T-helper 17 cell (primary cell): ENCODE measurements at regions not wholly inside any gene's neighbourhood (a gene's known extent, or its start where the extent isn't known, plus 50 kb on each side); places are given as distances from the start of the nearest gene placed in this dataset.

ENCODE experiments used
- ATAC-seq: fragments of 150-1000 bp; cut with Tn5 transposase; 2 replicates; pipeline ENCODE4 v1.10.0; 2021; ENCODE audit warnings: mild to moderate bottlenecking, moderate library complexity
- DNase-seq, 3 donors: peaks; one replicate each; pipeline versions ENCODE4 v3.0.0 to v3.0.0-alpha.2; 2020 to 2021
- H3K9me3 ChIP-seq: one replicate; pipeline ENCODE4 v1.7.0; 2013; ENCODE audit warnings: low read length, mild to moderate bottlenecking; ENCODE audit not compliant: control insufficient read depth, poor library complexity, severe bottlenecking
- H3K27ac Mint-ChIP-seq: one replicate; pipeline ENCODE4 v1.8.0; 2022; ENCODE audit warnings: mild to moderate bottlenecking, moderate library complexity, mixed read lengths
- H3K27me3 Mint-ChIP-seq: one replicate; pipeline ENCODE4 v1.8.0; 2022; ENCODE audit warnings: mixed read lengths
- H3K36me3 Mint-ChIP-seq: one replicate; pipeline ENCODE4 v1.8.0; 2022; ENCODE audit warnings: low read depth, mixed read lengths
- H3K4me1 Mint-ChIP-seq: one replicate; pipeline ENCODE4 v1.8.0; 2022; ENCODE audit warnings: mild to moderate bottlenecking, mixed read lengths
- H3K4me3 Mint-ChIP-seq: one replicate; pipeline ENCODE4 v1.8.0; 2022; ENCODE audit warnings: mild to moderate bottlenecking, moderate library complexity, mixed read lengths

DNA sequence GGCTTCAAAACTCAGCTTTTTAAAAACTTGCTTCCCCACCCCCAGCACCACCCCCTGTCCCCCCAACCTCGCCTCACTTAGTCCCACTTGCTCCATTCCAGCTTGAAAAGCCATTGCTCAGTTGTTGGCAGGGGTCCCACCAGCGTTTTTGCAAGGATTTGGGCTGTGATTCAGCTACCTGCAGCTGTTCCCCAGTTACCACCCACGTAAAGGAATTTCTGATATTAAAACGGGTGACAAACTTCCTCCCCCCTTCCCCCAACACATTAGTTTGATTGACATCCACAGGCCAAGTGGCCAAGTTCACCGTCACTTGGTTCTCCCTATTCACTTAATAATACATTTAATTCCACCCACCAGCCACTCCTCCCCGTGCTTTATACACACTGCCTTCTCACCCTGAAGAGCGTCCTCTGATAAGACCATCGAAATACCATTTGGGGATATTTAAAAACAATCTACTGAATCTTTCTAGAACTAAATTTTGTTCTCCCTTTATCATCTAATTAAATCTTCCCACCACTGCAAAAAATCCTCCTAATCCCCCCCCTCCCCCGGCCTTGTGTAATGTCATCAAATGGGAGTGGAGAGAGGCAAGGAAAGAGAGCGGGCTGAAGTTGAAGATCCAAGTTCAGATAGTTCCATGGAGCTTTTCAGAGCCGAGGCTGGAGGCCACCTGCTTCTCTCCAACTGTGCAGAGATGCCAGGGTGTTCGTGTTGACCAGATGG lies 55.1 kb downstream of the SOX9 start:
- peaks cover 6% of the 10 kb centered on the region for H3K27me3 Mint-ChIP-seq
- no peaks in the 10 kb centered on the region for H3K36me3 Mint-ChIP-seq
- H3K9me3 ChIP-seq = no peaks in the 10 kb centered on the region
- ATAC-seq (no peak), DNase-seq (no peak)
- H3K4me3 Mint-ChIP-seq = no peak overlapping the region
- no peak overlapping the region for H3K27ac Mint-ChIP-seq
- peaks cover 2% of the 10 kb centered on the region for H3K4me1 Mint-ChIP-seq

- Mint-ChIP-seq H3K4me1 (no peaks in the 10 kb centered on the region), H3K27ac (no peak overlapping the region), H3K36me3 (no peaks in the 10 kb centered on the region), H3K4me3 (no peak overlapping the region), H3K27me3 (peaks cover under 1% of the 10 kb centered on the region)
- ATAC-seq (no peak), DNase-seq (no peak)
- H3K9me3 ChIP-seq = no peaks in the 10 kb centered on the region
Observed at GRCh38 chr17:72176516-72176851, 55.7 kb downstream of the SOX9 start.

DNA sequence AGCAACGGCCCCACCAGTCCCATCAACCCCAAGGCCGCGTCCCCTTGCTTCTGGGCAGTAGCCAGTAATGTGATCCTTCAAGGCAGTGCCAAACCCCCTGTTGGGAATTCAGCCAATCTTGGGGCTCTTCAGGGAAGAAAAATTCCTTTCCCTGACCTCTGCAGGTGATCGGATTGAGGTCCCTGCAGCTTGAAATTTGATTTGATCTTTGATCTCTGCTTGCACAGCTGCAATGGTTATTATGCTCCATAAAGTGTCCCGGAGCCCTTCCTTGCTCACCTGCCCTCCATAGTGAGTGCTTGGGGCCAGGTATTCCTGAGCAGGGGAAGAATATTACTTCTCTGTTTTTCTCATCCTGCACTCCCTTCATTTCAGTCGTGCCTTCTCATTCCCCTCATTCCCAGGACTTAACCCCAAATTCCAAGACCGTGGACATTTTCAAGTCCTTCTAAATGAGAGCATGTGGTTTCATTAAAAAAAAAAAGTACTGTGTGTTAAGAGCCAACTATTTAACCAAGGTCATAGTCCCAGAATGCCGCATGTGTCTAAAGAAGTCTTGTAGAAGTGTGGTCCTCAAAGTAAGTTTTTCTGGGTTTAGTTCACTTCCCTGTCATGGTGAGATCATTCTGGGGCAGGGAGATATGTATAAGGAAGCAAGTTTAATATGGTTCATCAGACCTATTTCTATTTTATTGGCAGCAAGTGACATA lies 56.3 kb downstream of the SOX9 start:
- DNase-seq (no peak), ATAC-seq (no peak)
- H3K27me3 Mint-ChIP-seq = no peaks in the 10 kb centered on the region
- no peak overlapping the region for H3K4me3 Mint-ChIP-seq
- H3K27ac Mint-ChIP-seq = no peak overlapping the region
- no peaks in the 10 kb centered on the region for H3K9me3 ChIP-seq
- H3K36me3 Mint-ChIP-seq = no peaks in the 10 kb centered on the region
- no peaks in the 10 kb centered on the region for H3K4me1 Mint-ChIP-seq

DNA sequence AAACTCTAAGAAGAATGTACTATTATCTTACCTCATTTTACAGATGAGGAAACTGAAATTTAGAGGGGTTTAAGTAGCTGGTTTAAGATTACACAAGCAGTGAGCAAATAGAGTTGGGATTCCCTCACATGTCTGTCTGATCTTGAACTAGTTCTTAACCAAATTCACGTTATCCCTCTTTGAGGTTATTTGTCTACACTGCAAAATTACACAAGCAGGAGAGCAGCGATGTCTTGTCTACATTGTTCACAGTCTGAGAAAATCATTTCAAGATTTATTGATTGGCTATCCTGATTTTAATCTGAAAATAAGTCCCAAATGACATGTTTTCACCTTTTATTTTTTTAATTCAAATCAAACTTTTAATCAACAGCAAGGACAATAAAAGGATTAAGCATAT lies 56.9 kb downstream of the SOX9 start:
- DNase-seq (no peak), ATAC-seq (no peak)
- no peaks in the 10 kb centered on the region for H3K9me3 ChIP-seq
- Mint-ChIP-seq H3K4me3 (no peak overlapping the region), H3K27me3 (no peaks in the 10 kb centered on the region), H3K4me1 (no peaks in the 10 kb centered on the region), H3K36me3 (no peaks in the 10 kb centered on the region), H3K27ac (no peak overlapping the region)

DNA sequence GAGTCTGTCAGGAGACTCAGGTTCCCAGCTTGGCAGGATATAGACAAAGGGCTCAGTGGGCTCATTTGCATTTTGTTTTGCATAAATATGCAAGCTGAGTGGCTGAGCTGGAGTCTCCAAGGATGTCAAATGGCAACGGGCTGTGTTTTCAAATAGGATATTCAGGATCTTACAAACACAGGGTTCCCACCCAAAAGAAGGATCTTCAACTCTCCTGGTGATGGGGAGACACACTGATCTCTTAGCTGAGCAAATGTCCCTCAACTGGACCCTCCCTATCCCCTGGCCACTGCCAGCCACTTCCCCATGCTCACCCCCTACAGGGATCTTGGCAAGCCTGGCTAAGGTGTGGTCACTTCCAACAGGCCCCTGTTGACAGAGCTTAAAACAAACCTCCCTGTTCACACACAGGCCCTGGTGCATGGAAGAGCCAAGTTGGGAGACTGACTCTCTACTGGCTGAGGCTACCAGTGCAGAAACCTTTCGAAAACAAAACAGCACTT lies 61.6 kb downstream of the SOX9 start:
- no peaks in the 10 kb centered on the region for H3K27me3 Mint-ChIP-seq
- H3K9me3 ChIP-seq = no peaks in the 10 kb centered on the region
- no peak overlapping the region for H3K27ac Mint-ChIP-seq
- H3K4me1 Mint-ChIP-seq = no peaks in the 10 kb centered on the region
- H3K36me3 Mint-ChIP-seq = no peaks in the 10 kb centered on the region
- ATAC-seq = no peak
- DNase-seq = no peak
- no peak overlapping the region for H3K4me3 Mint-ChIP-seq

GRCh38 chr17:72183194-72183685 lies 62.4 kb downstream of the SOX9 start:
- no peaks in the 10 kb centered on the region for H3K9me3 ChIP-seq
- H3K4me1 Mint-ChIP-seq = no peaks in the 10 kb centered on the region
- no peak overlapping the region for H3K4me3 Mint-ChIP-seq
- no peak overlapping the region for H3K27ac Mint-ChIP-seq
- H3K36me3 Mint-ChIP-seq = no peaks in the 10 kb centered on the region
- no peak for DNase-seq
- H3K27me3 Mint-ChIP-seq = no peaks in the 10 kb centered on the region
- ATAC-seq = no peak

DNA sequence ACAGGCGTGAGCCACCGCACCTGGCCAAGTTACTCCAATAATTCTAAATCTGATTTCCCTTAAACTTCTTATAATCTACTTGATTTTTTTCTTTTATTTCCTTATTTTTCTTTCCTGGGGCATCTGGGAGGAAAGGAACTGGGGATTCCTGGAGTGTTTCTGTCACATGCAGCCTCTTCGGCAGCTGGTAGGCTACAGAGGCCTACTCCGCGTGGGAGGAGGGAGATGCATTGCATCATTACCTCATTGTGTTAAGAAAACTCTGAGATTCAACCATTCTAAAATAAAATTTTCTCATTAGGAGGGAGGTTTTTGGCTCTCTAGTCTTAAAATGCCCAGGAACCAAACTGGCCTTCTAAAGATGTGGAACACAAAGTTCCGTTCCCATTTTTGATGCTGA lies 64.0 kb downstream of the SOX9 start:
- Mint-ChIP-seq H3K4me1 (no peaks in the 10 kb centered on the region), H3K27me3 (no peaks in the 10 kb centered on the region), H3K4me3 (no peak overlapping the region), H3K36me3 (no peaks in the 10 kb centered on the region), H3K27ac (no peak overlapping the region)
- DNase-seq (no peak), ATAC-seq (no peak)
- H3K9me3 ChIP-seq = no peaks in the 10 kb centered on the region

- Mint-ChIP-seq H3K27me3 (no peaks in the 10 kb centered on the region), H3K27ac (no peak overlapping the region), H3K36me3 (no peaks in the 10 kb centered on the region), H3K4me3 (no peak overlapping the region), H3K4me1 (no peaks in the 10 kb centered on the region)
- H3K9me3 ChIP-seq = no peaks in the 10 kb centered on the region
- DNase-seq (no peak), ATAC-seq (no peak)
Observed at GRCh38 chr17:72185564-72185963, 64.7 kb downstream of the SOX9 start.

DNA sequence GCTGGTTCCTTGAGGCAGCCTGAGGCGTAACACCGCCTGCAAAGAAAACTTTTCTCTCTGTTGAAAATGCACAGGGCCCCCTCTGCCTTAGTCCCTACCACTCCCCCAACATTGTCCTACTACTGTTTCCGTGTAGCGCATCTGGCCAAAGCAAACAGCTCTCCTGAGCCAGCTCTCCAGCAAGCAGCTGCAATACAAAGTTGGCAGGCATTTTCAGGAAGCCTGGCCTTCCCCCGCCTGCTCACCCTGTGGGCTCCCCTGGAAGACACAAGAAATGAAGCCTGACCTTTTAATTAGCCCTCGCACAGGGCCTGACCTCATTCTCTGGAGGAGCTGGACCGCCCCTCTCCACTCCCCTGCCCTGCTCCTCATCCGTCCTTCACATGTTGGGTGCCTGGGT lies 66.7 kb downstream of the SOX9 start:
- no peak overlapping the region for H3K4me3 Mint-ChIP-seq
- H3K27ac Mint-ChIP-seq = no peak overlapping the region
- ATAC-seq (no peak), DNase-seq (no peak)
- no peaks in the 10 kb centered on the region for H3K9me3 ChIP-seq
- H3K36me3 Mint-ChIP-seq = no peaks in the 10 kb centered on the region
- no peaks in the 10 kb centered on the region for H3K4me1 Mint-ChIP-seq
- no peaks in the 10 kb centered on the region for H3K27me3 Mint-ChIP-seq

DNA sequence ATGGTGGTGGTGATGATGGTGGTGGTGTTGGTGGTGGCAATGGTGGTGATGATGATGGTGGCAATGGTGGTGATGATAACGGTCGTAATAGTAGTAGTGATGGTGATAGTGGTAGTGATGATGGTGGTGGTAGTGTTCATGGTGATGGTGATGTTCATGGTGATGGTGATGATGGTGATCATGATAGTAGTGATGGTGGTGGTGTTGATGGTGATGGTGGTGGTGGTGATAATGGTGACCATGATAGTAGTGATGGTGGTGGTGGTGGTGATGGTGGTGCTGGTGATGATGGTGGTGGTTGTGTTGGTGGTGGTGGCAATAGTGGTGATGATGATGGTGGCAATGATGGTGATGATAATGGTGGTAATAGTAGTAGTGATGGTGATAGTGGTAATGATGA lies 68.0 kb downstream of the SOX9 start:
- H3K36me3 Mint-ChIP-seq = no peaks in the 10 kb centered on the region
- no peaks in the 10 kb centered on the region for H3K9me3 ChIP-seq
- ATAC-seq = no peak
- DNase-seq = no peak
- H3K27me3 Mint-ChIP-seq = no peaks in the 10 kb centered on the region
- no peak overlapping the region for H3K4me3 Mint-ChIP-seq
- no peak overlapping the region for H3K27ac Mint-ChIP-seq
- H3K4me1 Mint-ChIP-seq = no peaks in the 10 kb centered on the region

DNA sequence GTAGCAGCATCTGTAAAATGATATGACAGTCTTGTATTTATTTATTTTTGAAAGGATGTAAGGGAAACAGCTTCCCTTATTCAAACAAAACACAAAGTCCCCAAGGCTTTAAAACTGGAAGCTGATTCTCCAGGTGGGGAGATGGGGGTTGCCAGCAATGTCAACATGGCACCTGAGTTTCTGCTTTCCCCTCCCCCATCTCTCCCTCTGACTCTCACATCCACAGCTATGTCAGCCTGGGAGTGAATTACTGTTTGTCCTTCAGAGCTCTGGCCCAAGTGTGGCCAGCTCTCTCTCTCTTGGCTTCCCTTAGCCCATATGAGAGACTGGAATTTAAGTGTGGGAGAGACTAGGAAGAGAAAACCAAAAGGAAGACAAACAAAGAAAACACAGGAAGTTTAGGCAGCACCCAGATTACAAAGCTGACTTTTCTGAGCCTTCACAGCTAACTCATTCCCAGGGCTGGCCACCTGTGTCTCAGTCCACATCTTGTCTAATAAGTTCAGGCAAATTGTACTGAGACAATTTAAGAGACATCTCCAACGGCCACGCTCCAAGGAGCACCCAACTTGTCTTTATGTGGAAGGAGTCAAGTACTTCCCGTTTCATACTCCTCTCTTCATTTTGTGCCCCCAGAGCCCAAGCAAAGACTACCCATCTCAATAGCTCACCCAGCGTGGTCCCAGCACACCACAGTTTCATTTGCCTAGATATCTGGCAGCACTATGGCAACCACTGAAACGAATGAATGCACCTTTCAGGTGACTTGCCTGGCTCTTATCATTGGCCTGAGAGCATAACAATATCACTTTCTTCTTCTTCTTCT lies 69.2 kb downstream of the SOX9 start:
- DNase-seq = no peak
- Mint-ChIP-seq H3K36me3 (no peaks in the 10 kb centered on the region), H3K4me3 (no peak overlapping the region)

DNA sequence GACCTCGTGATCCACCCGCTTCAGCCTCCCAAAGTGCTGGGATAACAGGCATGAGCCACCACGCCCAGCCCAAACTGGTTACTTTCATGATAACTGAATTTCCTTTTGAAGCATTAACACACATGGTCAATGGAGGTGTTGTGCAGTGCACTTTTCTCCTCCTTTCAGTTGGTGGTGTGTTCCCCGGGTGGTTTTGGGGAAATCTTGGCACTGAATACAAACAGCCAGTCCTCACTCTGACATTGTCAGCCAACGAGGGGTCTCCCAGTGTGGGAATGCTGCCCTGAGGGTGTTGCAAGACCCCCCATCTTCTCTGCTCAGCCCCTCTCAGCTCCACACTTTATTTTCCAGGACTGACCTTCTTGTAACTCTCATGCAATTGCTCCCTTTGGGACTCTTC lies 70.5 kb downstream of the SOX9 start:
- no peaks in the 10 kb centered on the region for H3K9me3 ChIP-seq
- no peaks in the 10 kb centered on the region for H3K36me3 Mint-ChIP-seq
- no peak for ATAC-seq
- no peak overlapping the region for H3K4me3 Mint-ChIP-seq
- no peaks in the 10 kb centered on the region for H3K27me3 Mint-ChIP-seq
- H3K4me1 Mint-ChIP-seq = no peaks in the 10 kb centered on the region
- H3K27ac Mint-ChIP-seq = no peak overlapping the region
- DNase-seq = no peak

More for the DNA sequence above, 69.2 kb downstream of the SOX9 start:
- Mint-ChIP-seq H3K4me1 (no peaks in the 10 kb centered on the region), H3K27ac (no peak overlapping the region), H3K27me3 (no peaks in the 10 kb centered on the region)
- ATAC-seq = no peak
- H3K9me3 ChIP-seq = no peaks in the 10 kb centered on the region
